GM12878 (cell line): ENCODE measurements at regions not wholly inside any gene's neighbourhood (a gene's known extent, or its start where the extent isn't known, plus 50 kb on each side); places are given as distances from the start of the nearest gene placed in this dataset.

Source experiments
- BHLHE40 ChIP-seq, 2 experiments: fragments of 450-650 bp in 1 of 2; IDR thresholded peaks; 2 replicates each; pipeline ENCODE4 v1.6.1; 2011 to 2017; ENCODE audit warnings: low read depth in 2 of 2, borderline replicate concordance in 1 of 2, improper control_type of control experiment in 1 of 2, low read length in 1 of 2, mild to moderate bottlenecking in 1 of 2
- EP300 ChIP-seq, 2 experiments: fragments of 150-350 bp in 1 of 2; IDR thresholded peaks; 2 replicates each; pipeline ENCODE4 v1.6.1; 2011 to 2012; ENCODE audit warnings: low read depth in 2 of 2, low read length in 2 of 2, borderline replicate concordance in 1 of 2, improper control_type of control experiment in 1 of 2, inconsistent platforms in 1 of 2; ENCODE audit not compliant: control insufficient read depth in 1 of 2
- ESRRA ChIP-seq: IDR thresholded peaks from 2 replicates; pipeline ENCODE4 v1.6.1; 2012; ENCODE audit warnings: mild to moderate bottlenecking, low read length, improper control_type of control experiment
- JUNB ChIP-seq: IDR thresholded peaks from 2 replicates; pipeline ENCODE4 v1.6.1; 2016; ENCODE audit warnings: antibody characterized with exemption, mild to moderate bottlenecking
- POLR2A ChIP-seq: IDR thresholded peaks from 2 replicates; pipeline ENCODE4 v1.6.1; 2011; ENCODE audit warnings: low read depth, mild to moderate bottlenecking, low read length
- RFX5 ChIP-seq: IDR thresholded peaks from 2 replicates; pipeline ENCODE4 v1.6.1; 2011; ENCODE audit warnings: low read depth, low read length, improper control_type of control experiment
- SIN3A ChIP-seq: IDR thresholded peaks from 2 replicates; pipeline ENCODE4 v1.6.1; 2012; ENCODE audit warnings: low read depth, low read length, improper control_type of control experiment
- TARDBP ChIP-seq: IDR thresholded peaks from 2 replicates; pipeline ENCODE4 v1.6.1; 2016; ENCODE audit warnings: borderline replicate concordance
- TCF7 ChIP-seq: IDR thresholded peaks from 2 replicates; pipeline ENCODE4 v1.6.1; 2014; ENCODE audit warnings: antibody characterized with exemption, borderline replicate concordance
- USF2 ChIP-seq: IDR thresholded peaks from 2 replicates; pipeline ENCODE4 v1.6.1; 2011; ENCODE audit warnings: low read depth, low read length, improper control_type of control experiment, borderline replicate concordance
- ZNF274 ChIP-seq: IDR thresholded peaks from one replicate; pipeline ENCODE4 v1.8.0; 2011; ENCODE audit not compliant: insufficient read length, insufficient read depth
- TF ChIP-seq, protein P1 (sequence below): IDR thresholded peaks from 2 replicates; pipeline ENCODE4 v1.6.1; 2012; ENCODE audit warnings: low read depth, low read length, improper control_type of control experiment
- TF ChIP-seq, protein P2 (sequence below): IDR thresholded peaks from 2 replicates; pipeline ENCODE4 v1.6.1; 2011; ENCODE audit warnings: low read depth, mild to moderate bottlenecking, low read length, moderate library complexity, borderline replicate concordance; ENCODE audit errors: extremely low read depth
- TF ChIP-seq, protein P3 (sequence below), 3 experiments: IDR thresholded peaks in 2 of 3; conservative IDR thresholded peaks in 1 of 3; 2 replicates each; pipeline ENCODE4 v1.5.1; 2011; ENCODE audit warnings: low read depth in 3 of 3, low read length in 3 of 3, mild to moderate bottlenecking in 3 of 3, control low read depth in 2 of 3, moderate library complexity in 2 of 3, inconsistent platforms in 1 of 3, mixed read lengths in 1 of 3; ENCODE audit not compliant: control insufficient read depth in 2 of 3, insufficient read depth in 1 of 3; ENCODE audit errors: extremely low read depth in 1 of 3

- TF ChIP-seq USF2 (no peak), ESRRA (no peak), ZNF274 (no peak), BHLHE40 (IDR thresholded peaks at IDR 0.05; ENCODE audit: borderline replicate concordance in 1 of 2, low read depth in 2 of 2, low read length in 1 of 2) (no peak), TCF7 (no peak), TARDBP (no peak), JUNB (no peak), RFX5 (no peak), POLR2A (no peak), EP300 (IDR thresholded peaks at IDR 0.05; ENCODE audit: borderline replicate concordance in 1 of 2, control insufficient read depth in 1 of 2, low read depth in 2 of 2, low read length in 2 of 2) (no peak), SIN3A (no peak)
- TF ChIP-seq, protein P1, sequence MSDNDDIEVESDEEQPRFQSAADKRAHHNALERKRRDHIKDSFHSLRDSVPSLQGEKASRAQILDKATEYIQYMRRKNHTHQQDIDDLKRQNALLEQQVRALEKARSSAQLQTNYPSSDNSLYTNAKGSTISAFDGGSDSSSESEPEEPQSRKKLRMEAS: no peak
- TF ChIP-seq, protein P2, sequence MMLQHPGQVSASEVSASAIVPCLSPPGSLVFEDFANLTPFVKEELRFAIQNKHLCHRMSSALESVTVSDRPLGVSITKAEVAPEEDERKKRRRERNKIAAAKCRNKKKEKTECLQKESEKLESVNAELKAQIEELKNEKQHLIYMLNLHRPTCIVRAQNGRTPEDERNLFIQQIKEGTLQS: no peak
- TF ChIP-seq, protein P3, sequence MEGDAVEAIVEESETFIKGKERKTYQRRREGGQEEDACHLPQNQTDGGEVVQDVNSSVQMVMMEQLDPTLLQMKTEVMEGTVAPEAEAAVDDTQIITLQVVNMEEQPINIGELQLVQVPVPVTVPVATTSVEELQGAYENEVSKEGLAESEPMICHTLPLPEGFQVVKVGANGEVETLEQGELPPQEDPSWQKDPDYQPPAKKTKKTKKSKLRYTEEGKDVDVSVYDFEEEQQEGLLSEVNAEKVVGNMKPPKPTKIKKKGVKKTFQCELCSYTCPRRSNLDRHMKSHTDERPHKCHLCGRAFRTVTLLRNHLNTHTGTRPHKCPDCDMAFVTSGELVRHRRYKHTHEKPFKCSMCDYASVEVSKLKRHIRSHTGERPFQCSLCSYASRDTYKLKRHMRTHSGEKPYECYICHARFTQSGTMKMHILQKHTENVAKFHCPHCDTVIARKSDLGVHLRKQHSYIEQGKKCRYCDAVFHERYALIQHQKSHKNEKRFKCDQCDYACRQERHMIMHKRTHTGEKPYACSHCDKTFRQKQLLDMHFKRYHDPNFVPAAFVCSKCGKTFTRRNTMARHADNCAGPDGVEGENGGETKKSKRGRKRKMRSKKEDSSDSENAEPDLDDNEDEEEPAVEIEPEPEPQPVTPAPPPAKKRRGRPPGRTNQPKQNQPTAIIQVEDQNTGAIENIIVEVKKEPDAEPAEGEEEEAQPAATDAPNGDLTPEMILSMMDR (IDR thresholded peaks at IDR 0.05 in 2 of 3, conservative IDR thresholded peaks at IDR 0.05 in 1 of 3; ENCODE audit: control insufficient read depth in 2 of 3, extremely low read depth in 1 of 3, insufficient read depth in 1 of 3, low read depth in 3 of 3, low read length in 3 of 3): no peak
These were observed 965.9 kb upstream of the AMELY start for GRCh38 chrY:7877458-7877857.
